GM18498 (cell line): ENCODE measurements at regions not wholly inside any gene's neighbourhood (a gene's known extent, or its start where the extent isn't known, plus 50 kb on each side); places are given as distances from the start of the nearest gene placed in this dataset.

Experiments
- ATAC-seq: cut with Tn5 transposase; IDR thresholded peaks from one replicate; pipeline ENCODE4 v1.9.1; 2021; ENCODE audit warnings: mild to moderate bottlenecking, moderate library complexity; ENCODE audit not compliant: unreplicated experiment

GRCh38 chr1:5324883-5325282 lies 667.3 kb downstream of the NPHP4 start:
- no peak for ATAC-seq

GRCh38 chr1:5318143-5318816 lies 663.9 kb downstream of the AJAP1 start:
- no peak for ATAC-seq

GRCh38 chr1:5317391-5317790 lies 663.0 kb downstream of the AJAP1 start:
- no peak for ATAC-seq

GRCh38 chr1:5312862-5313261 lies 658.5 kb downstream of the AJAP1 start:
- no peak for ATAC-seq

DNA sequence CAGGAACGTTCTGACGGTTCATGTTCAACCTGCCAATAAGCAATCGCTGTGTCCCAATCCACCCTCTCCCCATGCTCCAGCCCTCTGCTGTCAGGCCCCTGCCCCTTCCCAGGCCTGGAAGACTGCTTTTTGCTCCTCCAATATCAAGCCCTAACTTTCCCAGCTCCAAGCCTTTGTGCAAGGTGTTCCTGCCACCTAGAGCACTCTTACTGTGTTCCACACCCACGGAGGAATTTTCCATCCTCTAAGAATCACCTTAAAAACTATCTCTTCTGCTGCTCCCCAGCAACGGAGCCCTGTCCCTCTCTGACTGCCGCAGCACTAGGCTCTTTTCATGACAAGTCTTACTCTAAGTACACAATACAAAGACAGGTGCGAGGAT lies 657.9 kb downstream of the AJAP1 start:
- no peak for ATAC-seq

GRCh38 chr1:5311634-5312292 lies 657.4 kb downstream of the AJAP1 start:
- no peak for ATAC-seq

GRCh38 chr1:5311147-5311546 lies 656.7 kb downstream of the AJAP1 start:
- ATAC-seq = no peak

DNA sequence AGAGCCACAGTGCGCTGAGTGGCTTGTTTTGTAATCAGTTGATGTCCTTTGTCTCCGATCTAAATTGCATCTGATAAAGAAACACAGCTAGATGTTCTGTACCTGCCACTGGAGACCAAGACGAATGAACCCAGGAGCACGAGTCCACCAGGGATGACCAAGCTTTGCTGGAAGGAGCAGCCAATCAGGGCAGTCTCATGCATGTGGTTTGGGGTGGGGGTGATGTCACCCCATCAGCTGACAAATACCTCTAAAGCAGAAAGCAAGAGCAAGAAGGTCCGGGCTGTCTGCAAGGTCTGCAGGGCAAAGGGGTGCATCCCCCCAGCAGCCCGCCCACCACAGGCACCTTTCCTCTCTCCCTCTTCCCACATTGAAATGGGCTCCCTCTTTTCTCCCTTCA lies 653.8 kb downstream of the AJAP1 start:
- ATAC-seq = no peak

- no peak for ATAC-seq
Observed at GRCh38 chr1:5304702-5305101, 650.3 kb downstream of the AJAP1 start.

GRCh38 chr1:5298376-5298775 lies 644.0 kb downstream of the AJAP1 start:
- no peak for ATAC-seq

DNA sequence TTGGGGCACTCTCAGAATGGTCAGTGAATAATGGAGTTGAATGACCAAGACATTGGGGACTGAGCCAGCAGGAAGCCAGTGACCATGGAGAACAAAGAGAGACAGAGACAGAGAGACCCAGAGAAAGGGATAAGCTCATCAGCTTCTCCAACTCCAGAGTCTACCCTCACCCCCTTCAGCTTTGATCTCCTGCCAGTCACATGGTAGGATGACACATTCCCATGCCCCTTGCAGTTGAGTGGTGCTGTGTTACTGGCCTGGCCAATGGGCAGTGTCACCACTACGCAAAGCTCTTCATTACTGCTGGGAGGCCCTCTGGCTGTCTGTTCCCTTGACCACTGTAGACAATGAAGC lies 643.5 kb downstream of the AJAP1 start:
- ATAC-seq = no peak

DNA sequence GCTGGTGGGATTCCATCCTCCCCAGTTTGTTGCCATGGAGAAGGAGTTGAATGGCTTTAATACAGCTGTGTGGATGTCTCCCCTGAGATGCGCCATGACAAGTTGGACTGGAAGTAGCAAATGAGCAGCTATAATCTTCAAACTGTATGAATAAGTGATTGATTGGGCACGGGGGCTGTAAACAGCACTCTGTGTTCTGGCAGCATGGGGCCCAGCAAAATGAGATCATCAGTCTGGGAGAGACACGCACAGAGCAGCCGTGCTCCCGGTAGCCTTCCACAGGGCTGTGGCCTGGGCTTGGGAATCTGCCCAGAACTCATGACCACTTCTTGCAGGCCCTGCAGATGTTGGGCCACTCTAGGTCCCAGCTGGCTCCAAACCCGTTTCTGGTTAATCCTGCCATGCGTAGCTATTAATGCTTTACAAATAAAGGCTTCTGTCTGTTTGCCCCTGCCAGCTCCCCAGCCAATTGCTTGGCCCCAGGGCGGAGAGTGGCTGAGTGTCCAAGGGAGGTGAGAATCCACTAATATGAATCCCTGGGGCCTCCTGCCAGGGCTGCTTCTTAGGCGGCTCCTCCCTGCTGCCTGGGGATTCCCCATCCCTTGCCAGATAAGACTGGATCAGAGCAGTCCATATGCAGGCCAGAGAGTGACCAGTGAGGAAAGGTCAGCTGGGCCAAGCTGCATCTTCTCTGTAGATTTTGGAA lies 642.9 kb downstream of the AJAP1 start:
- ATAC-seq = no peak

DNA sequence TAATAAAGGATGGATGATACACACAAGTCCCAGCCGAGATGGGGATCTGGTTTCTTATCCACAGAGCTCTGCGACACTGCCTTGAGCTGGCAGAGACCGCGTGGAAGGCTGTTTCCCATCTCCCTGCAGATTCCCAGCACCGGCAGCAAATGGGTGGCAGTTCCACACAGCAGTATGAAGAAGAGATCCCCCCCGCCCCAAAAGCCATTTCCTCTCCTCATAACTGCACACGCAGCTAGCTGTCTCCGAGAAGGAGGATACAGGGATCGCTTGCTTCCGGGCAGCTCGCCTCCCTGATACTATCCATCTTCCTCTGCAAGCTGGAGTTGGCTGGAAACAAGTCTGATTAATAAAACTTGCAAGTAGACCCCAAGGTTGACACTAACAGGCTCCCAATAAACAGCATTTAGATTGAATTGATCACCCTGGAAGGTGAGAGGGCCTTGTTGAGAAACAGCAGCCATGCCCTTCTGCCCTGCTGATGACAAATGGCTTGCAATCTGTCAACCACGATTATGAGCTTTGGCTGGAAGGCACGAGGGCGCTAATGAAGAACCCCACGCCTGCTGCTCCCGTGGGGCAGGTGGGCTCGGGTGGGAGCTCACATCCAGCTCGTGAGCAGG lies 642.3 kb downstream of the AJAP1 start:
- ATAC-seq = no peak

DNA sequence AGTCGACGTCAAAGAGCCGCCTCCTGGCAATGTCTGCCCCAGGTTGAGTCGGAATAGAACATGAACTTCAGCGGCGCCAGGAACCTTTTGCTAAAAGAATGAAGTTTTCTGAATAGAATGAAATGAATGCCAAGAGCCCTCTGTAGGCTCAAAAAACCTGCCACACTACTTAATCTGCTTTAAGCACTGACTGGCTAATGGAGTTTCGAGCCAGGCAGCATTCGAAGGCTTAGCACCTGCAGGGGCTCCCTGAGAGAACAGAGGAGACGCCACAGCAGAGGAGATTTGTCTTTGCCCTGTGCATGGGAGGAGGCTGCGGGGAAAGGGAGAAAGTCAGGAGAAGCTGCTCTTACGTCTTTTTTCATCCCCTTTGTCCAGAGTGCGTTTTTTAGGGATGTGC lies 641.7 kb downstream of the AJAP1 start:
- no peak for ATAC-seq

GRCh38 chr1:5291889-5292288 lies 637.5 kb downstream of the AJAP1 start:
- no peak for ATAC-seq

DNA sequence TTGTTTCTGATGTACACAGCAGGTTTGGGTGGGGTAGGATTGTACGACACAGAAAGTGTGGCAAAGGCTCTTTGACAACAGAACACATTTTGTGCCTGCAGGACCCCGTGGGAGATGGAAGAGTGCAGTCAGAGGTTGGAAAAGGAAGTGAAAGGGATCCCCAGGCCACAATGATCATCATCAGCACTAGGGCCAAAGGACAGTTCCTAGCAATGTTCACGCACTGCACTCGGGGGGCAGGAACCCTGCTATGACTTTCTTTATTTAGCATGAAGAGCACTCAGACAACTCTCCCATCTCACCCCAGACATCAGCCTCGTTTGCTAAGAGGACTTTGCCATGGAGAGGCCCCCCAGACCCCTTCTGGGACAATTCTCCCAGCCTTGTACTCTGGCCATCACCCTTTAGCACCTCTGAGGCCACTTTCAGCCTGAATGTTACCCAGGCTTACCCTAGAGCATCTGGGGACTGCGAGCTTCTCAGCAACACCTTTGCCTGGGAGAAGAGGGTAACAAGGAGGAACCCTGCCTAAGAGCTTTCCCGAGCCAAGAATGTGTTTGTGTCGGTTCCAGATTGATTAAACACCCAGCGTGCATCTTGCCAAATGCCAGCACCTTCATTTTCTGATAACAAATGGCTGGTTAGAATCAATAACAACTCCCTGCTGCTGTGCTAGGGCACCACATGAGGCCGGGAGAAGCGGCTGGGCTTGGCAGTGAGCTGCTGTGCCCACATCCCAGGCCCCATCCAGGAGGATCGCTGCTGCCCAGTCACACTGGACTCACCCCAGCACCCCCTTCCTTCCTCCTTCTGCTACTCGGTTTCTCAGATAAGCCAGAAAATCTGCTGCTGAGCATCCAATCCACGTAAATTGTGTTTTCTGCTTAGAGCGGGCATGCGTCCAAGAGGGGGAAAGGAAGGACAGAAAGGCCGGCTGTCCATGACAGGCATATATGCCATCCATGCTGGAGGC lies 633.1 kb downstream of the AJAP1 start:
- no peak for ATAC-seq

DNA sequence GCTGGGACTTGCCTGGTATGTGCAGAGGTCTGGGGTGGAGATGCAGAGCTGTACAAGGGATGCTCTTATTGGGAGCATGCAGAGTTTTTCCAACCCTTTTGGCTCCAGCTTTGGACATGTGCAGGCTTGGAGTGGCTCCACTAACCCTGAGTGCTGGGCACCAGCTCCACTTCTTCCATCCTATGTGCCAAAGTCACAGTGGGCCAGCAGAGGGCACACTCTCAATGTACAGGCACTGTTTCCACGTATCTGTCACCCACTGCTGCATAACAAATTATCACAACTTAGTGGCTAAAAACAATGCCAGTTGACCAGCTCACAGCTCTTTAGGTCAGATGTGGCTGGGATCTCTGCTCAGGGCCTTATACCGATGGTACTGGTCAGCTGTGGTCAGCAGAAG lies 631.8 kb downstream of the AJAP1 start:
- no peak for ATAC-seq

DNA sequence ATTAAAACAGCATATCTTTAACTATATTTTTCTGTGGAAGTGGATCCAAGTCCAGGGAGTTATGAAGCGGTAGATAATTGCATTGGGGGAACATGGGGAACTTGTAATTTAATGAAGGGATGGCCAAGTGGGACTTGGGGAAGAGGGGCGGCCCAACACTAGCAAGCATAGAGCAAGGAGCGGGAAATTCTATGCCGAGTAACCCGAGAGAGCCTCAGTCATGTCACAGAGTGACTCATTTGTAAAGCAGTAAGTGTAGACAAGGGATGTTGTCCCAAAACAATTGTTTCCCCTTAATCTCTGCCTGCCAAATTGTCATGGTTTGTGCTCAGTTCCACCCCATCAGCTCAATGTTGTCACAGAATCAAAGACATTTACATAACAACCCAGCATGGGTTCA lies 620.1 kb downstream of the AJAP1 start:
- no peak for ATAC-seq

DNA sequence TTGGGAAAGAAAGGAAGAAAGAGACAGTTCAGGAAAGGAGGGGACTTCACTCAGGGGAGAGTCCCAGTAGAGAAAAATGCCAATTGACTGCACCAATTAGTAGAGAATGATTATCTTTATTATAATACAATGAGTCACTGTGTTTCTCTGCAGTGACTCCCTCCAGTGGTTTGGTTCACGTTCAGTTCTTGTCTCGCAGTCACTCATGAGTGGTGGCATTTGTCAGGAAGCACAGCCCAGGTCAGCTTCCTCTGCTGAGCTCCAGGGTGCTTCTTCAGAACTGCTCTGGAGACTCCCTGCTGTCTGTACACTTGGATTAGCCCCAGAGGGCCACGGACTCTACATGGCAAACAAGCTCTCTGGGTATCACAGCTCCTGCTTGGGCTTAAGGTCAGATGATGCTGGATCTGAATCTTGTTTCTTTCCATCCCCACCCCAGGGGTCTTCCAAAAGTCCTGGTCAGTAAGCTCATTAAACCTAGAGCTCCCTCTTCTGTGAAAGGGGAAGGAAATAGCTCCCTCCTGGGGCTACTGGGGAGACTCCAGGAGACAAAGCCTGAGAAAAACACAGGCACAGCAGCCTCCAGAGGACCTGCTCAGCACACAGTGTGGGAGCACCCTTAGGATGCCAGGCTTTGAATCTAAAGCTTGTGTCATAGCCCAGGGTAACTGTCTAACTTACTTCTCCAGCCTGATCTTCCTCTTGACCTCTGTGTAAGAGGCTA lies 619.0 kb downstream of the AJAP1 start:
- no peak for ATAC-seq

DNA sequence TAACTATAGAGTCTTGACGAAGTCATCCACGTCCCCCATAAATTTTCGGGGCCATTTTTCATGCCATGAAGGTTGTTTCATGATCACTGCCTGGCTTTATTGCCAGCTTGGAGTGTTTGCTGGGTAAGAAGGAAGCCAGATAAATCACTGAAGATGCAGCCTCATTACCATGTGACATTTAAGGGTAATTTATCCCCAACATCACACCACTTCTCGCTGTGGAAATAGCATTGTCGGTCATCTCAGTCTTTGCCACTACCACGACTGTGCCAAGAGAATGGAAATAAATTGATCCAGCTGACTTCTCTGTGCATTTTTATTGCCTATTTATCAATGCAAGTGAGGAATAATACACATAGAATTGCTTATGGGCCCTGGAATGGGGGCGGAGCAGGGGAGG lies 617.9 kb downstream of the AJAP1 start:
- ATAC-seq = no peak
